GM20431 (cell line): ENCODE measurements at regions not wholly inside any gene's neighbourhood (a gene's known extent, or its start where the extent isn't known, plus 50 kb on each side); places are given as distances from the start of the nearest gene placed in this dataset.
"Not testable (repeated sequence)": the region's sequence is repeated elsewhere in the genome, so short reads cannot be mapped to it uniquely, and the experiment has no call there.

Experiments
- in situ Hi-C: fragments of 300-500 bp; cut with MseI, MboI; formaldehyde crosslinking; loops from one replicate; pipeline ENCODE4 v1.15.0; 2020; ENCODE audit warnings: low sequenced_read_pairs; ENCODE audit not compliant: unreplicated experiment

DNA sequence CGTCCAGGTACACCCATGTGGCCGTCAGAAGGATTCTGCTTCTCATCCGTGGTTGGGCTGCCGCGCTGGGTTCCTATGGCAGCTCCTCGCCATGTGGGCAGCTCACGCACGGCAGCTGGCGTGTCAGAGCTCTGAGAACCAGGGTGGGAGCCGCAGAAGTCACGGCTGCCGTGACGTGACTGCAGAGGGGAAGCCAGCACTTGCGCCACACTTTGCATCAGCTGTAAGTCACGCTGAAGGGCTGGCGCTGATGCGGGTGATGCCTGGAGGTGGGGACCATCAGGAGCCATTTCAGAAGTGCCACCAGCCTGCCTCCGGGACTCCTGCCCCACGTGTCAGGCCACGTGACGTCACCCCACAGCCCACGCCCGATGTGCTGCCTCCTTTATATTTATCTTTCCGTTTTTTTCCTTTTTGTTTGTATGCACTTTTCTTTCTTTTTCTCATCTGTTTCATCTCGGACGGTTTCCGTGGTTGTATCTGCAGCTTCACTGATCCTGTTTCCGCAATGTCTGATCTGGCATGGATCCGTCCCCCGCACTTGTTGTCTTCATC, 133.2 kb downstream of the IGLL1 start:
- in situ Hi-C loops = no loop called here

DNA sequence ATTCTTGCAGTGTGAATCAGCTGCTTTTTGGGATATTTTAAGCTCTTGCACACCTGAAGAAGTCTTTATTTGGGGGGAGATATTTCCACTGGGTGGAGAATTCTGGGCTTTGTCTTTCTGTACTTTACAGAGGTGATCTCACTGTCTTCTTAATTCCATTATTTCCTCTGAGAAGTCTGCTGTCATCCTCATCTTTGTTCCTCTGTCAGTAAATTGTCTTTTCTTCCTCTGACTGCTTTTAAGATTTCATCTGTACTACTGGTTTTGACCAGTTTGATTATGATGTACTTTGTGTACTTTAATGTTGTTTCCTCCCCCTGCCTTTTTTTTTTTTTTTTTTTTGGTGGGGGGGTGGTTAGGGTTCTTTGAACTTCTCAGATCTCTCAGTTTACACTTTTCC, 133.9 kb downstream of the IGLL1 start:
- in situ Hi-C loops = not testable (repeated sequence)

DNA sequence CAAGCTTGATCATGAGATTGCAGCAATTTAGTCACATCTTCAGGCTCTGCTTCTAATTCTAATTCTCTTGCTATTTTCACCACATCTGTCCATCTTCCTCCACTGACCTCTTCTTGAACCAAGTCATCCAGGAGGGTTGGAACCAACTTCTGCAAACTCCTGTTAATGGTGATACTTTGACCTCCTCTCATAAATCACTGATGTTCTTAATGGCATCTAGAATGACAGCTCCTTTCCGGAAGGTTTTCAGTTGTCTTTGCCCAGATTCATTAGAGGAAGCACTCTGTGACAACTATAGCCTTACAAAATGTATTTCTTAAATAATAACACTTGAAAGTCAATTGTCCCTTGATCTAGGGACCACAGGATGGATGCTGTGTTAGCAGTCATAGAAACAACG, 136.2 kb downstream of the IGLL1 start:
- in situ Hi-C loops = not testable (repeated sequence)

DNA sequence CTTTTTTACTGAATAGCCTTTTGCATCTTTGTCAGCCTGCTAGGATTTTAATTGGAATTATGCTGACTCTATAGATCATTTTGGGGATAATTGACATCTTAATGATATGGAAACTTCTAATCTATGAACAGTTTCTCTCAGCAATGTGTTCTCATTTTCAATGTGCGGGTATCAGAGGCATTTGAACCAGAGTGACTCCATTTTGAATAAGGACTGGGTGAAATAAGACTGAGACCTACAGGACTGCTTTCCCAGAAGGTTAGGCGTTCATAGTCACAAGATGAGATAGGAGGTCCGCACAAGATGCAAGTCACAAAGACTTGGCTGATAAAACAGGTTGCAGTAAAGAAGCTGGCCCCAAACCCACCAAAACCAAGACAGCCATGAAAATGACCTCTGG, 140.5 kb downstream of the IGLL1 start:
- in situ Hi-C loops = not testable (repeated sequence)

DNA sequence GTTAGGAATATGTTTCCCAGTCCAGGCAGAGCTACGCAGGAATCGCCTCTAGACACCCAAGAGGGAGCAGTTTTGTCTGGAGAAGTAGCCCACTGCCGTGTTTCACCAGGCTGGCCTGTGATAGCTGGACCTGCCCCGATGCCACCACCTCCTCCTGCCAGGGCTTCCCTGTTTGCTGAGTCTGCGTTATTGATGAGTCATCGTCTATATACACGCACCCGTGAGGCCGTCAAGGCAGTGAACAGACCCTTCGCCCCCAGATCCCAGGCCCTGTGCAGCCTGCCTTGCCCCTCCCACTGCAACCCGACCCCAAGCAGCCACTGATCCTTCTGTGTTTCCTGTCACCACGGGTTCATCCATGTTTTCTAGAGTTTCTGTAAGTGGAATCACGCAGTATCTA, 141.9 kb downstream of the IGLL1 start:
- in situ Hi-C loops = no loop called here

DNA sequence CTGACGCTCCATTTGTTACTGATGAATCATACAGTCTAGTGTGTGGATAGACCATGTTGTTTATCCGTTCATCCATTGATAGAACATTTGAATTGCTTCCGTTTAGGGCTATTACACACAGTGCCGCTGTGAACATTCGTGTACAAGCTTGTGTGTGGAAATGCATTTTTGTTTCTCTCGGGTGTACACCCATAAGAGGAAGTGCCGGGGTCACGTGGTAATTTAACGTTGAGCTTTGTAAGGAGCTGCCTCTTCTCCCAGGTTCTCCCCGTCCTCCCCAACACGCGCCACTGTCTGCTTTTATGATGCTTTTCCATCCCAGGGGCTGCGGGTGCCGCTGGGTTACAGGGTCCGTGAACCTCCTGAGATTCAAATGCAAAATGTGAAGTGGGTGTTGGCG, 142.3 kb downstream of the IGLL1 start:
- in situ Hi-C loops = no loop called here

DNA sequence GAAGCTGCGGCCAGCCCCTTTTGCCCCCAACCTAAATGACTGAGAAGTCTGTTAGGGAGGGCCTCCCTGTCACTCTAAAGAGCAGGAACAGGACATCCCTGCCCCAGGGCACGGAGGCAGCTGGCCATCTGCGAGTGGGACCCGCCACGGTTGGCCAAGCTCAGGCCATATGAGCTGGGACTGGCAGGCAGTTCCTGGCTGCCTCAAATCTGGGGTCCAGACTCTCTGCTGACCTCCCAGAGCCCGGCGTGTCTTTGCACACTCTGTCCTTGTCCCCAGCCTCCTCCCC, 143.0 kb downstream of the IGLL1 start:
- in situ Hi-C loops = not testable (repeated sequence)

DNA sequence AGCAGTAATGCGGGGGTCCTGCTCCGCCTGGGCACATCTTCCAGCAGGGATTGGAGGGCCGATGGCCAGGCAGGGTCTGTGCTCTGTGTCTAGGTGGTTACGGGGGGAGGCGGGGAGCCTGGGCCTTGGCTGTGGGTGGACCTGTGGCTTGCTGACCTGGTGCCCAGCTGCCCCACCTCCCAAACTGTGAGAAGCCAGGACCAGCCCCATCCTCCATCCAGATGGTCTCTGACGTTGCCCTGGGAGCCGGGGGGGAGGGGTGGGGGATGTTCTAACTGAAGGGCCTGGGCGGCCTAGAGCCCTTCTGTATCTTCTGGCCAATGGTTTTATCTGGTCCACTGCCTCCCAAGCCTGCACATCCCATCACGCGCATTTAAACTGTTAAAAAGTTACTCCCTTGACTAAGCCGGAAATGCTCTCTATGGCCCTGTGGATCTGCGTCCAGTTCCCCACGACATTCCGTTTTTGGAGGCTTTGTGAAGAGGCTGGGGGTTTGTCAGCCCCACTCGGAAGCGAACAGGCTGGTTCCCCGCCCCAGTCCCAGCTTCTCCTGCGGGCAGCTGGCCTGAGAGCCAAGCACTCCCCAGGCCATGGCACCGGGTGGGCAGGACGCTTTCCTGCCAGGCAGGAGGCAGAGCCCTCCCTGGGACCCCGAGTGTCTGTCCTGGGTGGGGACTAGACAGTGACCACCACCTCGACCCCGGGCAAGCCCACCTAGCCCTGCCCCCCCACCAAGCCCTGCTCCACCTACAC, 143.6 kb downstream of the IGLL1 start:
- in situ Hi-C loops = not testable (repeated sequence)

DNA sequence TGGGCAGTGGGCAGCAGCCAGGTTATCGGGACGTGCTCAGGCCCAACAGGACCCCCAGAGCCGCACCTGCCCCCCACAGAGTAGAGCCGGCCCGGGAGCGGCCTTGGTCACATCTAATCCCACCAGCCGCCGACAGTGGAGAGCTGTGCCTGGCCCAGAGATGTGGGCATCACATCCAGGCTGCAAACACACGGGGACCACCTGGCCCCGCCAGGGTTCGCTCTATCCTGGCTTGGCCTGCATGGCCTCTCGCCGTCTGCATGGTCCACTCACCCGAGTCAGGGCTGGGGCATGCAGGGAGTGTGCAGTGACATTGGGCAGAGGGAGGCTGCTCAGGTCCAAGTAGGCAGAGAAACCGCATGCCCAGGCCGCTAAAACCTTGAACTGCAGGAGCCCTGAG, 144.9 kb downstream of the IGLL1 start:
- in situ Hi-C loops = not testable (repeated sequence)

DNA sequence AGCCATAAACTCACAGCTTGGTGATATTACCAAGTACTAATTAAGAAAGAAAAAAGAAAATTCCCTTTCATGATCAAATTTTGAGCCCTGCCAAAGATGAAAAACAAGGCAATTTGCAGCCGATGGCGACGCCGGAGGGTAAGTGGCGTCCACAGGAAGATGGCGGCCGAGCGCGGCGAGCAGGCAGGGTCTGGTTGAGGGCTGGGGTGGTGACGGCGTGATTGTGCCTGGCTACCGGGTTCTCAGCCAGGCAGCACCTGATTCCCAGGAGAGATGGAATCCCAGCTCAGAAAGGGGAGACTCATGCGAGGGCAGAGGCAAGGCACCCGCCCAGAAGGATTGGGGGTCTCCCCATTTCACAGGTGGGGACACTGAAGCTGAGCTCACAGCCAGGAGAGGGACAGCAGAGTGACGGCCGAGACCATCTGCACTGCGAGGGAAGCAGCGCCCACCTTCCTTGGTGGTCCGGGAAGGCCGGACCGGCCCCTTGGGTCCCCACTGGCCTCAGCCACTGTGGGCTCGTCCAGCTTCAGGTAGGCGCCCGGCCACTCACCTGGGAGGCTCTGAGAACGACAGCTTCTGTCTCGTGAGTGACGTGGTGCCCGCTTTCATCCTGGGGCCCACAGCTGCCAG, 145.8 kb downstream of the IGLL1 start:
- in situ Hi-C loops = not testable (repeated sequence)

DNA sequence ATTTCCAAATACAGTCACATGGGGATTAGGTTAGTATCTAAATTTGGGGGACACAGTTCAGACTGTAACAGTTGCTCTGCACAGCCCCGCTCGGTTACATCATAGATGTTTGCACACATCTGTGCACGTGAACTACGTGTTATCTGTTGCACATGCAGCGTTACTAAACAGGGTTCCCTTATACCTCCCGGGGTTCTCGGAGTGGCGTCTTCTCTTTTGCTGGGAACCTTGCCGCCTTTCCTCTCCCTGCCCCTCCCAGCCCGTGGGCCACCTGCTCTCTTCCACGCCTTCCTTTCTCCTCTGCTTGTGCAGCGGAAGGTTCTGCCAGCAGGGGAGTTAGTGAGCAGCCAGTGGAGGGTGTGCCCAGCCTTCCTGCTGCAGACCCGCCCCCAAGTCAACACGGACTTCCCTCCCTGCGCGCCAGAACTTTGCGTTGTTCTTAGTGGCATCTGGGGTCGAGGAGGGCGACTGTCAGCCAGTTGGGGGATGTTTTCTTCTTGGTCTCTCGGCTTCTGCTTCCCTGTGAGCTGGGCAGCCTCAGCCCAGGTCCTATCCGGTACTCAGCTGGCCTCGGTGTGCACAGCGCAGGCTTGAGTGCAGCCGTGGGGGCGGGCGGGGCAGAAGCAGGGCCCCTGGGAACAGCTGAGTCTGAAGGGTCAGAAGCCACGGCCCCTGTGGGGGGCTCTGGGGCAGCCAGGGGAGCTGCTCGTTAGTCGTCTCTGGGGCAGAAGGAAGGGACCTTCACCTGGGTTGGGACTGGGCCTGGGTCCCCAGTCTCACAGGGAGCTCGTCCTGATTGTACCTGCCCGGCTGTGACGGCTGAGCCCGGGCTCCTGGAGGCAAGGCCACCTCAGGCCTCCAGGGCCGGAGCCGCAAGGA, 146.7 kb downstream of the IGLL1 start:
- in situ Hi-C loops = not testable (repeated sequence)

DNA sequence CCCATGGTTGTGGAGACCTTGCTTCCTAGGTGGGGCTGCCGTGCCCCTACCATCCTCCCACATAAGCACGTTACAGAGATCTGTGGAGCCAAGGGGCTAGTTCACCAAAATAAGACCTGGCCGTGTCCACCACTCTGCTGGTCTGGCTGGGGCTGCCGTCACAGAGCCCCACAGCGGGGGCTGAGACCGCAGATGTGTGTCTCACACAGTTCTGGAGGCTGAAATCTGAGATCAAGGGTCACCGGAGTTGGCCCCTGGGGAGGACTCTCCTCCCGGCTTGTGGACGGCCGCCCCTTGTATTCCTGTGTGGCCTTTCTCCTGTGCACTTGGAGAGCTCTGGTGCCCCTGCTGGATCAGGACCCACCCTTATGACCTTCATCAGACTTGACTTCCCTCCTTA, 147.4 kb downstream of the IGLL1 start:
- in situ Hi-C loops = not testable (repeated sequence)

DNA sequence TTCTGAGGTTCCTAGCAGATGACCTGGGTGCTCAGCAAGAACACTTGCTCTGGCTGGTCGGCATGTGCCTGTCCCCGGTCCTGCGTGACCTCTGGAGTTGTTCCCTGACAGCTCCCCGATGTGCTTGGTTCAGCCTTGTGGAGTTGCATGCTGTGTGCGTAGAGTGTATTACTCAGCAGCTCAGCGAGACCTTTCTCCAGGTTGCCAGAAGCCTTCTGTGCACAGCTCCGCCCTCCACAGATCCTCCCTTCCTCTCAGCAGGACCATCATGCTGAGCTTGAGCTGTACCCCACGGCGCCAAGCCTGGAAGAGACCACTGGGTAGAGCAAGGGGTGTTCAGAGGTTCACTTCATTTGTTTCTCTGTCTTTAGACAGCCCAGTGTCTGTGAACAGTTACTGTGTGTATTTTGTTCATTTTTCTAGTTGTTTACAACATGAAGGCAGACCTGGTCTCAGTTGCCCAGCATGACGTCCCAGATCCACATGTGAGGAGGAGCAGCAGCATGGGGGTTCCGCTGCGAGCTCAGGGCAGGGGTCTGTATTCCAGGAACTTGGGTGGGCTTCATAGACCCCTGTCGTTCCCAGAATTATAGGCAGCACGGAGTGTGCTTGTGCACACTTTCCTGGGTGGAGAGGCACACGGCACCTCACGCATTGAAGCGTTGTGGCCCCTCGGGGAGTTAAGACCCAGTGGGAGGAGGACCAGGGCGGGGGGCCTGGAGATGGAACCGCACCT, 148.6 kb downstream of the IGLL1 start:
- in situ Hi-C loops = no loop called here

DNA sequence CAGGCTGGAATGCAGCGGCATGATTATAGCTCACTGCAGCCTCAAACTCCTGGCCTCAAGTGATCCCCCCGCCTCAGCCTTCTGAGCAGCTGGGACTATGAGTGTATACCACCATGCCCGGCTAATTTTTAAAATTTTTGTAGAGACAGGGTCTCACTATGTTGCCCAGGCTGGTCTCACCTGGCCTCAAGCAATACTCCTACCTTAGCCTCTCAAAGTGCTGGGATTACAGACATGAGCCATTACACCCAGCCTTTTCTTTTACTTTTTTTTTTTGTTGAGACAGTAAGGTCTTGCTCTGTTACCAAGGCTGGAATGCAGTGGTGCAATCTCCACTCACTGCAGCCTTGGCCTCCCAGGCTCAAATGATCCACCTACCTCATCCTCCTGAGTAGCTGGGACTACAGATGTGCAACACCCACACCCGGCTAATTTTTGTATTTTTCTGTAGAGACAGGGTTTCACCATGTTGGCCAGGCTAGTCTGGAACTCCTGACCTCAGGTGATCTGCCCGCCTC, 155.5 kb downstream of the IGLL1 start:
- in situ Hi-C loops = not testable (repeated sequence)

DNA sequence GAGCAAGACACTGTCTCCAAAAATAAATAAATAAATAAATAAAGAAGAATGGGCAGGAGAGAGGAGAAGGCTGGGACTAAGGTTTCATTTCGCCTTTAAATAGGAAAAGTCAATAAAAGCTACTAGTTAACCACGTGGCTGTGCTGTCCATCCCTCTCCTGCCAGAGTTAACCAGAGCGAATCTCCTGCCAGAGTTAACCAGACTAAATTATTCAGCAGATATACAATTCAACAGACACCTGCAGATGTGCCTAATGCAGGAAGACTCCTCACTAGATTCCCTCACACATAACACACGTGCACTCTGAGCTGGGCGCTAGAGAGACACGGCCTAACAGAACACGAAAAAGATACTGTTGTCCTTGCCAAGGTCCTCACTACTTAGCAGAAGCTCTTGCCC, 156.1 kb downstream of the IGLL1 start:
- in situ Hi-C loops = no loop called here

DNA sequence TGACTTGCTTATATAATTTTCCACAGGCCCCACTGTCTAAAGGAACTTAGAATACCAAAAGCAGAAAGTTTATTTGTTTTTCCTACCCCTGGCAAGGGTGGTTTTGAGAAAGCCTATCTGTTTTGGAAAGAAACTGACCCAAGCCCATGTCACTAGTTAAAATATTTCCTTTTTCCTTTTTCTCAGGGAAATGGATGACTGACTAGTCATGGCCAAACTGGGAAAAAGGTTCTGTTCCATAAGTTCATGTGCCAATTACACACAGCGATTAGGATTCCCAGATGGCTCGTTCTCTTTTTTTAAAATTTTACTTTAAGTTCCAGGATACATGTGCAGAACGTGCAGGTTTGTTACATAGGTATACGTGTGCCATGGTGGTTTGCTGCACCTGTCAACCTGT, 157.8 kb downstream of the IGLL1 start:
- in situ Hi-C loops = not testable (repeated sequence)

DNA sequence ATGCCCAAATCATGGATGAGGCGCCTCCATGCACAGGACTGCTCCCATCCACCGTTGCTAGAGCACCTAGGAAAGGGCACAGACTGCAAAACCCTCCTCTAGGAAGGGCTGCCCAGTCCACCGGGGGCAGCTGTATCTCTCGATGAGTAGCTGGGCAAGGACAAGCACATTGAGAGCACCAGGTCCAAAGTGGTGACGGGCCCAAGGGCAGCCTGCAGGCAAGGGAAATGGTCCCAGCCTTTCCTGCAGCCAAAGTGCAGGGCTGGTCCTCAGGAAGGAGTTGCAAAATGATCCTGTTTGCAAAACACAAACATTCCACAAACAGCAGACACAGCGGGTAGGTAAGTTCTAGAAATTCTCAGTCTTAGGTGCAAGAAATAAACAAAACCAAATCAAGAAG, 158.8 kb downstream of the IGLL1 start:
- in situ Hi-C loops = not testable (repeated sequence)

DNA sequence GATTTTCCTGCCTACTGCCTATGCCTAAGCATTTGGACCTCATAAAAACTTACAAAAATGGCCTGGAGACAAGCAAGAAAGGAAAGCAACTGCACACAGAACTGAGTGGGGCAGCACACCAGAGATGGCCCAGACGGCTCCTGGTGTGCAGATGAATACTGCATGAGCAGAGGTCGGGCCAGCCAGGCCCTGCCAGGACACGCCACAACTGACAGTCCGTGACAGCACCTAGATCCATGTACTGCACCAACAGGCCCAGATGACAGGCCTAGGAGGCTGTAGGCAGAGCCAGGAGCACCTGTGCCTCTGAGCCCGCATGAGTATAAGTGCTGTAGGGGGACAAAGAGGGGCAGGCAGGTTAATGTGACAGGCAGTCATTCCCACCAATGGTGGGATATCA, 160.2 kb downstream of the IGLL1 start:
- in situ Hi-C loops = no loop called here

DNA sequence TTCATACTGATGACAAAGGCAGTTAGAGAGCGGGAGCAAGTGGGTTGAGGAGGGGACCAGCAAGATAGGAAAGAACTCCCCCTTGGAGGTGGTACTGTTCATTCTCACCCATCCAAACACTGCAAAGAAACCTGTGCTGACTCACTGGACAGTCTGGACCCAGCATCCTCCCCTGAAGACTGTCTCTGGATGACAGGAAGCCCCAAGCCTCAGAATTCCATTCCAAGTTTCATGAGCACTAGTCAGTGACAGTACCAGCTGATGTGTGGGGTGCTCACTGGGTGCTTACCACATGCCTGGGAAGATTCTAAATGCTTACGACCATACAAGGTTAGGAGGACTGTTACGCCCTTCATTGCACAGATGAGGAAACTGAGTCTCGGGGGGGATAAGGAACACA, 160.9 kb downstream of the IGLL1 start:
- in situ Hi-C loops = no loop called here

DNA sequence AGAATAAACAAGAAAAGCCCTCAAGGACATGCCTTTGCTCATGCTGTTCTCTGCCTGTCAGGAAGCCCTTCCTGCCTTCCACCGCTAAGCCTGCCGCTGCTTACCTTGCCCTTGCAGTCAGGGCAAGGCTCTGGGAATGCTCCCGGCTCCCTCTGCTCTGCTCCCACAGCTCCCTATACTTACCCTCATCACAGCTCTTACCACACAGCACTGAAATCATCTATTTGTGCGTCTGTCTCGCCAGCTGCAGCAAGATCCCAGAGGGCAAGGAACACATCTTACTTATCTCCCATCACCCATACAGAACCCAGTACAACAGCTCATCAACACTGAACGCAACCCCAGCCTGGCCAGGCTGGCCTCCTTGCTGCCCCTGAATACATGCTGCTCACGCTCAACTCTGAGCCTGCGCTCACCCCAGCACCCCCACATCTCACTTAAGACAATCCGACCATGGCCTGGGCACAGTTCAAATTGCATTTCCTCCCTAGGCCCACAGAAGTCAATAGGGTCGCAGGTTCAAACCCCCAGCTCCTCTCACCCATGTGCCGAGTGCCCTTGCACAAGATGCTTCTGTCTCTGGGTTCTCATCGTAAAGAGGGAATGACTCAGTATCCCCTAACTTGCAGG, 161.8 kb downstream of the IGLL1 start:
- in situ Hi-C loops = no loop called here
